ENCODE measurements at regions not wholly inside any gene's neighbourhood (a gene's known extent, or its start where the extent isn't known, plus 50 kb on each side); places are given as distances from the start of the nearest gene placed in this dataset.

GRCh38 chr4:1500231-1500965 is 94.2 kb upstream of the NKX1-1 start:
- DNase-seq (ENCODE audit: low read depth in 4 of 4, low spot score in 3 of 4), result no peak

- no peak for DNase-seq (ENCODE audit: low read depth in 4 of 4, low spot score in 3 of 4)
These were observed 93.2 kb upstream of the NKX1-1 start for GRCh38 chr4:1499465-1499864.

- no peak for DNase-seq (ENCODE audit: low read depth in 4 of 4, low spot score in 3 of 4)
These were observed 91.1 kb upstream of the NKX1-1 start for GRCh38 chr4:1497189-1497801.

GRCh38 chr4:1496116-1496642 is 89.9 kb upstream of the NKX1-1 start:
- no peak for DNase-seq (ENCODE audit: low read depth in 4 of 4, low spot score in 3 of 4)

DNA sequence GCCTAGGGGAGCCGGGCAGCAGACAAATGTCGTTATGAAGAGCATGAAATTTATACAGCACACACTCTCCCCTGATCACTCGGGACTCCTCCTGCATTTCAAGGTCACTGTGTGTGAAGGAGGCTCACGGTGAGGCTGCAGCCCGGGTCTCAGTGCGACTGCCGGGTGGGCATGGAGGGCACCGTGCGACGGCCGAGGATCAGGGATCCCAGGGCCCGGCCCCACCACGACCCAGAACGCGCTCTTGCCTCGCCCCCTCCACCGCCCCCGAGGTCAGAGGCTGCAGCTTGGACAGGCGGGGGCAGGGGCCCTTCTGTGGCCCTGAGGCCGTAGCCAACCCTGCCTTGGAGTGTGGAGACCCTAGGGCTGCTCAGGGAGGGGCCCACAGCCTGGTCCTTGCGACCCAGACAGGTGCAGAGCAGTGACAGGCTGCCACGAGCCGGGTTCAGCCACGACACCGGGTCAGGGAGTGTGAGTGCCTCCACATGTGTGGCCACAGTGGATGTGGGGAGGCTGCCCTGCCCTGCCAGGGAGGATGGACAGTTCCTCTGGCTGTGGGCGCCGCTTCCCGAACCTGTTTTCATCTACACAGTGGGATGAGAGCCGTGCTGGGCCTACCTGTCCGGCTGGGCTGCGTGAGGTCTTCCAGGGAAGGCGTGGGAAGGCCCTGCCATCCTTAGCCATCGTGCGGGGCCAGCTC is 89.3 kb upstream of the NKX1-1 start:
- no peak for DNase-seq (ENCODE audit: low read depth in 4 of 4, low spot score in 3 of 4)

GRCh38 chr4:1494416-1495315 is 88.4 kb upstream of the NKX1-1 start:
- no peak for DNase-seq (ENCODE audit: low read depth in 4 of 4, low spot score in 3 of 4)

- DNase-seq (ENCODE audit: low read depth in 4 of 4, low spot score in 3 of 4), result no peak
These were observed 87.5 kb upstream of the NKX1-1 start for GRCh38 chr4:1493540-1494287.

DNA sequence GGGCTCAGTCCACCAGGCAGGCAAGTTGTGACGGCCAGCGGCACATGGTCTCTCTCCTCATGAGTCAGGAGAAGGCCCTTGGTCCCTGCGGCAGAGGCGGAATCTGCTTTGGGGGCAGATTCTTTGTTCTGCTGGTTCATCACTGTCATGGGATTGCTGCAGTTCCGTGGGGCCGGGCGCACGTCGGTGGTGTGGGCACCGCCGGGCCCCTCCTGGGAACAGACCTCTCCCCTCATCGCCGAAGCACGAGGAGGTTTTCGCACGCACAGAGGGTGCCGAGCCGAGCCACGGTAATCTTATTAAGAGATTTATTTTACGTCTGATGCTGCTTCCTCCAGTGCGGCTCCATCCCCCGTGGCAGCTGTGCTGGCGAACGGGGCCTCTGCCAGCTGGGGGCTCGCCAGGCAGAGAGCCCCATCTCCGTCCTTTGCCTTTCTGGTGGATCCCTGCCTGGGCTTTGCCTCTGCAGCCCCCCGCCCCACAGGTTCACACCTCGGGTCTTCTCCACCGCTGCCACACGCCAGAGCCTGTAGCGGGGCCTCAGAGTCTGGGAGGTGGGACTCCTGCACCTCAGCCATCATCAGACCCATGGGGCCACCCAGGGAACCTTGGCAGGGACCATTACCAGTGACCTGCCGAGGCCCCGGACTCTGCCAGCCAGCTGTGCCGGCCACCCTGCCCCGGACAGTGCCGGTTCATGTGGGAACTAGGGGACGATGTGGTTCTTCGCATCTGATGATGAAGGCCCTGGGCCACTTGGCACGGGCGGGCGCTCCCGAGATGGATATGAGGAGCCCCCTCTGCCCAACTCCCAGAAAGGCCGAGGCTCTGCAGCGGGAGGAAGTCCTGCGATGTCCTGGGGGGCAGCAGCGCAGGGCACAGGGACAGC is 86.7 kb upstream of the NKX1-1 start:
- no peak for DNase-seq (ENCODE audit: low read depth in 4 of 4, low spot score in 3 of 4)

DNA sequence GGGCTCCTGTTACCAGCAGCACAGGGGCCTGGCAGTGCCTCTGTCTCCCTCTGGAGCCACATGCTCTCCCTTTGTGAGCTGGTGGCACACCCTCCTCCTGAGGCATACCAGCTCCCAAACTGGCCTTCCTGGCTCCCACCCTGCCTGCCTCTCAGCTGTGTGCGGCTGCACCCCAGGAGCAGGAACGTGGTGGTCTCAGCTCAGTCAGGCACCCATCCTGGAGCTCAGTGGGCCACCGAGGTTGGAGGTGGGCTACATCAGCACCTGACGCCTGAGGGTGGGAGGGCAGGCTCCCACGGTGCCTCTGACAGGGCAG is 85.9 kb upstream of the NKX1-1 start:
- DNase-seq (ENCODE audit: low read depth in 4 of 4, low spot score in 3 of 4), result no peak

DNA sequence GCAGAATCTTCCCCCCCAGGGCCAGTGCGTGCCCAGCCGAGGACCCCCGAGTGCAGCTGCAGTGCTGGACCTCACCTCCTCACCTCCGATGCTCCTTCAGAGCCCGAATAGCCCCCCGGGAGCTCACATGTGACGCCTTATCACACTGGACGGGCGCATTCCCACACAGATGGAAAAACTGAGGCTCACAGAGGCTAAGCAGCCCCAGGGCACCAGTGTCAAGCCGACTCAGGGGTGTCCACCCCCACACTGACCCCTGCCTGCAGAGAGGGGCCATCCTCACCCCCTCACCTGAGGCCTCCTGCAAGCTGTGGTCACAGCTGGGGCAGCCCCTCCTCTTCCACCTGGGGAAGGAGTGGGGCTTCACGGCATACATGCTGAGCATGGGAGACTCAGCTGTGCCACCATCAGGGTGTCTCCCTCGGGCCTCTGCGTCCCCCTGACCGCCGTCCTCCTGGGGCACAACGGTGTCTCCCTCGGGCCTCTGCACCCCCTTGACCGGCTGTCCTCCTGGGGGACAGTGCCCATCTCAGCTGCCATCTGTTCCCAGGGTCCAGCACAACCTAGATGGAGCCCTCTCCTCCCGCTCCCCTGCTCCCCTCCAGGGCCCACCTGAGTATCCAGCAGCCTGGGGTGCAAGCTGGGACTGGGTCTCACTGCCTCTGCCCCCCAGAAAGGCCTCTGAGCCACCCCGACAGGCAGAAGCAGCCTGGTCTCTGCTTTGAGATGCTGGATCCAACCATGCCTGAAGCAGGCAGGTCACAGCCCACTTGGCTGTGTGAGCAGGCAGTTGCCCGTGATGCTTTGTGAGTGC is 85.3 kb upstream of the NKX1-1 start:
- no peak for DNase-seq (ENCODE audit: low read depth in 4 of 4, low spot score in 3 of 4)

DNA sequence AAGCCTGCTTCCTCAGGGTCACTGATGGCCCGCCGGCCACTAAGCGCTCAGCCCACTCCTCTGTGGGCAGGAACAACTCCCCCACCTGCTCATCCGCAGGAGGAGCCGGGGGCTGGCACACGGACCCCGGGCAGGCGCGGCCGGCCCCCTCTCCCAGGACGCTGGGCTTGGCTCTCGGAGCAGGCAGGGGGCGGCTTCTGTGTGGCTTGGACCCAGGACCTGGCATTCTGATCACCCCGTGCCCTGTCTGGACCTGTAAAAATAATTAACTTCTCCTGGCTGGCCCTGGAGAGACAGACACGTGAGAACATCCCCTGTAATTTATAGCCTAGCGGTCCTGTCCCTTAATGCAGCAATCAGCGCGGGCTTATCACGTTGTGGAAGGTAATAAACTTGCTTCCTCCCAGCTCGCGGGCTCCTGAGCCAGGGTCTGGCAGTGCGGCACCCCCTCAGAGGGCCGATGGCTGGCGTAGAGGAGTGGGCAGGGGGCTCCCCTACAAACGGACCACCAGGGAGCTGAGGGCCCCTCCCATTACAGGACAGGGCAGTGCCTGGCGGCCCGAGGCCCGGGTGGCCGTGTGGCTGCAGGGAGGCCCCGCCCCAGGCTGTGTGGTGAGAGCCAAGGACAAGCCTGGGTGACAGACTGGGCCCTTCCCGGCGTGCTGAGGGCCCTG is 84.5 kb upstream of the NKX1-1 start:
- peak in 1 of 4 donors; percentile 5 for DNase-seq (ENCODE audit: low read depth in 4 of 4, low spot score in 3 of 4)

DNA sequence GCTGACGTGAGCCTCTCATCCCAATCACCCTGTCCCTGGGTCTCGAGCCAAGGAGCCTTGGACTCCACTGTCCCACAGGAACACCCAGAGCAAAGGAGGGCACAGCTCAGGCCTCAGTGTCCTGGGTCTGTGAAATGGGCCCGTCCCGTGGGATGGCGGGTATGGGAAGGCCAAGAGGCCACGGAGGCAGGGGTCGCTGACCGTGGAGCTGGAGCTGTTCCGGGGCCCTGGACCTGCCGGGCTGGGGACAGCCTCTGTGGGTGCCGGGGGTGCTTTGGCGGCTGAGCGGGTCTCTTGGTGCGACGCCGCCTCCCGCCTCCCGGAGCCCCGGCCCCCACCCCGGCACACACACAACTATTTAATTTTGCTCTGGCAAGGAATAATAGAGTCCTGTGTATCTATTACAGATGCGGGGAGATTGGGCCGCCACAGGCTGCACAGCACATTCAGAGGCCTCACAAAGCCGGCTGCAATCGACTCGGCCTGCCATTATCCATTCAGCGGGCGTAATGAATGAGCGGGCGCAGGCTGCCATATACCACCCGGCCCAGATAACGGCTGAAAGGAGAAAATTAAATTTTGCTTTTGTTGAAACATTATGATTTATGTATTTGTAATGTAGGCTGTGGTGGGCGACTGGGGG is 83.9 kb upstream of the NKX1-1 start:
- no peak for DNase-seq (ENCODE audit: low read depth in 4 of 4, low spot score in 3 of 4)

DNA sequence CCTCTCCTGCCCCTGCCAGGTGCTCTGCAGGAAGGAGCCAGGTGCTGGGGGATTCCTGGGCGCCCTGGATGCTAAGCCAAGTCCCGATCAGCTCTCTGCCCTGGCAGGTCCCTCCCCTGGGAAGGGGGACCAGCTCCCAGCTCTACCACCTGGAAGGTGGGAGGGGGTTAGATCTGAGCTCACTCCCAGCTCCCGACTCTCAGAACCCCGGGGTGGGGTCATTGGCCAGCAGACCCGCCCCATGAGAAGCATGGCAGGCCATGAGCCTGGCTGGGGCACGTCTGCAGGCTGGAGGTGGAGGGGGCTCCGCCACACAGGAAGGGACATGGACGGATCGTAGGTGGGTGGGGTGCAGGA is 83.4 kb upstream of the NKX1-1 start:
- no peak for DNase-seq (ENCODE audit: low read depth in 4 of 4, low spot score in 3 of 4)

- DNase-seq (ENCODE audit: low read depth in 4 of 4, low spot score in 3 of 4), result no peak
These were observed 82.8 kb upstream of the NKX1-1 start for GRCh38 chr4:1488831-1489638.

GRCh38 chr4:1488357-1488756 is 82.1 kb upstream of the NKX1-1 start:
- DNase-seq (ENCODE audit: low read depth in 4 of 4, low spot score in 3 of 4), result no peak

DNA sequence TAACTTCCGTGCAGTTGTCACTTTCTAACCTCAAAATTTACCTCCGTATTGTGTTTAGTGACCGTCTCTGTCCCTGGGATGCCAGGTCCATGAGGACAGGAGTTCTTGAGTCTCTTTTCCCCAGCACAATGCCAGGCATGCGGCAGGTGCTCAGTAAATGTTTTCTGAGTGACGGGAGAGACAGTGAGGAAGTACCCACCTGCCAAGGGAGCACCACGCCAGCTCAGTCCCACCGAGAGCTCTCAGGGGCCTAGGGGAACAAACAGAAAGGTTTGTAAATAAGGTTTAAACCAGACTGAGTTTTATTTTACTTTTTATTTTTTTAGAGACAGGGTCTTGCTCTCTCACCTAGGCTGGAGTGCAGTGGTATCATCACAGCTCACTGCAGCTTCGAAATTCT is 81.5 kb upstream of the NKX1-1 start:
- no peak for DNase-seq (ENCODE audit: low read depth in 4 of 4, low spot score in 3 of 4)

DNA sequence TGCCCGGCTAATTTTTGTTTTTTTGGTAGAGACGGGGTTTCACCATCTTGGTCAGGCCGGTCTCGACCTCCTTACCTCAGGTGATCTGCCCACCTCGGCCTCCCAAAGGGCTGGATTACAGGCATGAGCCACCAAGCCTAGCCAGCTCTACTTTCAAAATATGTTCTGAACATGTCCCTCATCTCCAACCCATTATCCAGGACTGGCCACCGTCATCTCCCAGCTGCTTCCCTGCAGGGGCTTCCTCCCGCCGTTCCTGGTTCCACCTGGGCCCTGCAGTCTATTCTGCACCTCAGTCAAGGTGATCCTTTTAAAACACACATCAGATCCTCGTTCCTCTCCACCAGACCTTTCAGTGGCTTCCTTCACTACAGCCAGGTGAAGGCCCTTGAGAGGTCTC is 80.9 kb upstream of the NKX1-1 start:
- no peak for DNase-seq (ENCODE audit: low read depth in 4 of 4, low spot score in 3 of 4)

Measured in left renal pelvis (tissue), 4 donors.